ENCODE measurements at regions not wholly inside any gene's neighbourhood (a gene's known extent, or its start where the extent isn't known, plus 50 kb on each side); places are given as distances from the start of the nearest gene placed in this dataset.

DNA sequence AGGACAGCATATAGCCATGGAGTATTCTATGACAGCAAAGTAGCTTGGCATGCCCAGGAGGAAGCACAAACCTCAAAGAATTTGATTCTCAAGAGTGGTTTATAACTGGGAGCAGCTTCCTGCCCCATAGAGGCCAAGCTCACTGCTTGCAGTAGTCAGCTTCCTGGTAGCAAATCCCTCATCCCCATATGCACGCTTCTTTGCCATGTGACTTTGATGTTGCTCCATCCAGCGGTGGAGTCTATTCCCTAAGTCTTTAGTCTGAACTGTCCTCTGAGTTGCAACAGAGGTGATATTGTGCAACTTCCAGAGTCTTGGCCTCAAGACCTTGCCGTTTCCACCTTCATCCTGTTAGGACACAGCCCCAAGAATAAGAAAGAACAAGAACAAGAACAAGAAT, 996.8 kb upstream of the TMEM132C start:
- H3K4me2 ChIP-seq, result no peak overlapping the region
- no peaks in the 10 kb centered on the region for H3F3A ChIP-seq (replicated peaks; ENCODE audit: low read depth)
- no peaks in the 10 kb centered on the region for H4K20me1 ChIP-seq (replicated peaks; ENCODE audit: insufficient read depth)
- no peak overlapping the region for H2AFZ ChIP-seq
- Mint-ChIP-seq H3K36me3 (ENCODE audit: low read depth) (peaks cover 34% of the 10 kb centered on the region), H3K27ac (no peak overlapping the region), H3K9me3 (peaks cover 93% of the 10 kb centered on the region), H3K27me3 (ENCODE audit: insufficient read depth, low read depth, poor library complexity) (peaks cover 5% of the 10 kb centered on the region), H3K4me3 (no peak overlapping the region), H3K4me1 (no peaks in the 10 kb centered on the region)
- H3K36me3 ChIP-seq (ENCODE audit: insufficient read depth), result no peaks in the 10 kb centered on the region
- H3K4me3 ChIP-seq, result no peak overlapping the region
- no peak overlapping the region for H3K27ac ChIP-seq (ENCODE audit: low read depth)
- H3K9me2 ChIP-seq (ENCODE audit: insufficient read depth), result no peaks in the 10 kb centered on the region
- no peaks in the 10 kb centered on the region for H3K4me1 ChIP-seq (ENCODE audit: insufficient read depth)
- DNase-seq (ENCODE audit: low spot score) (no peak), ATAC-seq (no peak)
- no peaks in the 10 kb centered on the region for H3K79me2 ChIP-seq (replicated peaks; ENCODE audit: insufficient read depth)
- TF ChIP-seq JUNB (IDR thresholded peaks at IDR 0.05; ENCODE audit: unreplicated experiment) (no peak), STAT1 (IDR thresholded peaks at IDR 0.05; ENCODE audit: unreplicated experiment) (no peak), CTCF (conservative IDR thresholded peaks at IDR 0.05; ENCODE audit: low read depth in 2 of 2) (no peak), ZNF114 (CRISPR knock-in tag; IDR thresholded peaks at IDR 0.05) (no peak), EZH2phosphoT487 (IDR thresholded peaks at IDR 0.05; ENCODE audit: unreplicated experiment) (no peak), POLR2AphosphoS5 (IDR thresholded peaks at IDR 0.05; ENCODE audit: low read depth) (no peak), NANOG (IDR thresholded peaks at IDR 0.05; ENCODE audit: borderline replicate concordance) (no peak), ETS1 (IDR thresholded peaks at IDR 0.05) (no peak), CREB1 (CRISPR knock-in tag; IDR thresholded peaks at IDR 0.05; ENCODE audit: low read depth) (no peak), EZH2 (IDR thresholded peaks at IDR 0.05; ENCODE audit: low read depth, unreplicated experiment) (no peak), REST (IDR thresholded peaks at IDR 0.05; ENCODE audit: unreplicated experiment) (no peak)
- TF ChIP-seq, protein P1, sequence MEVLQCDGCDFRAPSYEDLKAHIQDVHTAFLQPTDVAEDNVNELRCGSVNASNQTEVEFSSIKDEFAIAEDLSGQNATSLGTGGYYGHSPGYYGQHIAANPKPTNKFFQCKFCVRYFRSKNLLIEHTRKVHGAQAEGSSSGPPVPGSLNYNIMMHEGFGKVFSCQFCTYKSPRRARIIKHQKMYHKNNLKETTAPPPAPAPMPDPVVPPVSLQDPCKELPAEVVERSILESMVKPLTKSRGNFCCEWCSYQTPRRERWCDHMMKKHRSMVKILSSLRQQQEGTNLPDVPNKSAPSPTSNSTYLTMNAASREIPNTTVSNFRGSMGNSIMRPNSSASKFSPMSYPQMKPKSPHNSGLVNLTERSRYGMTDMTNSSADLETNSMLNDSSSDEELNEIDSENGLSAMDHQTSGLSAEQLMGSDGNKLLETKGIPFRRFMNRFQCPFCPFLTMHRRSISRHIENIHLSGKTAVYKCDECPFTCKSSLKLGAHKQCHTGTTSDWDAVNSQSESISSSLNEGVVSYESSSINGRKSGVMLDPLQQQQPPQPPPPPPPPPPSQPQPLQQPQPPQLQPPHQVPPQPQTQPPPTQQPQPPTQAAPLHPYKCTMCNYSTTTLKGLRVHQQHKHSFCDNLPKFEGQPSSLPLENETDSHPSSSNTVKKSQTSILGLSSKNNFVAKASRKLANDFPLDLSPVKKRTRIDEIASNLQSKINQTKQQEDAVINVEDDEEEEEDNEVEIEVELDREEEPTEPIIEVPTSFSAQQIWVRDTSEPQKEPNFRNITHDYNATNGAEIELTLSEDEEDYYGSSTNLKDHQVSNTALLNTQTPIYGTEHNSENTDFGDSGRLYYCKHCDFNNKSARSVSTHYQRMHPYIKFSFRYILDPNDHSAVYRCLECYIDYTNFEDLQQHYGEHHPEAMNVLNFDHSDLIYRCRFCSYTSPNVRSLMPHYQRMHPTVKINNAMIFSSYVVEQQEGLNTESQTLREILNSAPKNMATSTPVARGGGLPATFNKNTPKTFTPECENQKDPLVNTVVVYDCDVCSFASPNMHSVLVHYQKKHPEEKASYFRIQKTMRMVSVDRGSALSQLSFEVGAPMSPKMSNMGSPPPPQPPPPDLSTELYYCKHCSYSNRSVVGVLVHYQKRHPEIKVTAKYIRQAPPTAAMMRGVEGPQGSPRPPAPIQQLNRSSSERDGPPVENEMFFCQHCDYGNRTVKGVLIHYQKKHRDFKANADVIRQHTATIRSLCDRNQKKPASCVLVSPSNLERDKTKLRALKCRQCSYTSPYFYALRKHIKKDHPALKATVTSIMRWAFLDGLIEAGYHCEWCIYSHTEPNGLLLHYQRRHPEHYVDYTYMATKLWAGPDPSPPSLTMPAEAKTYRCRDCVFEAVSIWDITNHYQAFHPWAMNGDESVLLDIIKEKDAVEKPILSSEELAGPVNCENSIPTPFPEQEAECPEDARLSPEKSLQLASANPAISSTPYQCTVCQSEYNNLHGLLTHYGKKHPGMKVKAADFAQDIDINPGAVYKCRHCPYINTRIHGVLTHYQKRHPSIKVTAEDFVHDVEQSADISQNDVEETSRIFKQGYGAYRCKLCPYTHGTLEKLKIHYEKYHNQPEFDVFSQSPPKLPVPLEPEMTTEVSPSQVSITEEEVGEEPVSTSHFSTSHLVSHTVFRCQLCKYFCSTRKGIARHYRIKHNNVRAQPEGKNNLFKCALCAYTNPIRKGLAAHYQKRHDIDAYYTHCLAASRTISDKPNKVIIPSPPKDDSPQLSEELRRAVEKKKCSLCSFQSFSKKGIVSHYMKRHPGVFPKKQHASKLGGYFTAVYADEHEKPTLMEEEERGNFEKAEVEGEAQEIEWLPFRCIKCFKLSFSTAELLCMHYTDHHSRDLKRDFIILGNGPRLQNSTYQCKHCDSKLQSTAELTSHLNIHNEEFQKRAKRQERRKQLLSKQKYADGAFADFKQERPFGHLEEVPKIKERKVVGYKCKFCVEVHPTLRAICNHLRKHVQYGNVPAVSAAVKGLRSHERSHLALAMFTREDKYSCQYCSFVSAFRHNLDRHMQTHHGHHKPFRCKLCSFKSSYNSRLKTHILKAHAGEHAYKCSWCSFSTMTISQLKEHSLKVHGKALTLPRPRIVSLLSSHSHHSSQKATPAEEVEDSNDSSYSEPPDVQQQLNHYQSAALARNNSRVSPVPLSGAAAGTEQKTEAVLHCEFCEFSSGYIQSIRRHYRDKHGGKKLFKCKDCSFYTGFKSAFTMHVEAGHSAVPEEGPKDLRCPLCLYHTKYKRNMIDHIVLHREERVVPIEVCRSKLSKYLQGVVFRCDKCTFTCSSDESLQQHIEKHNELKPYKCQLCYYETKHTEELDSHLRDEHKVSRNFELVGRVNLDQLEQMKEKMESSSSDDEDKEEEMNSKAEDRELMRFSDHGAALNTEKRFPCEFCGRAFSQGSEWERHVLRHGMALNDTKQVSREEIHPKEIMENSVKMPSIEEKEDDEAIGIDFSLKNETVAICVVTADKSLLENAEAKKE (CRISPR knock-in tag; IDR thresholded peaks at IDR 0.05), result no peak
- H3K27me3 ChIP-seq (ENCODE audit: insufficient read depth), result no peaks in the 10 kb centered on the region
